Smooth muscle cell (in vitro differentiated cells): ENCODE measurements at regions not wholly inside any gene's neighbourhood (a gene's known extent, or its start where the extent isn't known, plus 50 kb on each side); places are given as distances from the start of the nearest gene placed in this dataset.

Experiments used
- DNase-seq: peaks from one replicate; lab custom pipeline; 2025; ENCODE audit not compliant: unreplicated experiment; lab: John Stamatoyannopoulos, UW
- H2AFZ ChIP-seq: fragments of 200-600 bp; sonication (generic); 2 replicates; pipeline ENCODE4 v1.6.0; 2016; ENCODE audit warnings: antibody characterized with exemption, low read depth, mild to moderate bottlenecking
- H3F3A ChIP-seq: fragments of 200-600 bp; sonication (generic); 2 replicates; pipeline ENCODE4 v1.6.0; 2017; ENCODE audit warnings: antibody characterized with exemption, low read depth
- H3K27ac ChIP-seq: fragments of 200-600 bp; sonication (generic); 2 replicates; pipeline ENCODE4 v1.5.1; 2016; ENCODE audit warnings: low read depth, mild to moderate bottlenecking
- H3K27me3 ChIP-seq: fragments of 200-600 bp; sonication (generic); 2 replicates; pipeline ENCODE4 v1.6.1; 2016; ENCODE audit warnings: low read depth, mild to moderate bottlenecking
- H3K36me3 ChIP-seq: fragments of 200-600 bp; sonication (generic); 2 replicates; pipeline ENCODE4 v1.5.1; 2016; ENCODE audit warnings: low read depth
- H3K4me1 ChIP-seq: fragments of 200-600 bp; sonication (generic); 2 replicates; pipeline ENCODE4 v1.5.1; 2016; ENCODE audit warnings: low read depth
- H3K4me2 ChIP-seq: fragments of 200-600 bp; sonication (generic); 2 replicates; pipeline ENCODE4 v1.6.0; 2016; ENCODE audit warnings: mild to moderate bottlenecking
- H3K4me3 ChIP-seq: fragments of 200-600 bp; sonication (generic); 2 replicates; pipeline ENCODE4 v1.5.1; 2016; ENCODE audit warnings: mild to moderate bottlenecking
- H3K79me2 ChIP-seq: fragments of 200-600 bp; sonication (generic); 2 replicates; pipeline ENCODE4 v1.6.0; 2016; ENCODE audit warnings: low read depth, mild to moderate bottlenecking
- H3K9ac ChIP-seq: fragments of 200-600 bp; sonication (generic); 2 replicates; pipeline ENCODE4 v1.6.0; 2016; ENCODE audit warnings: low read depth
- H3K9me3 ChIP-seq: fragments of 200-600 bp; sonication (generic); replicated peaks from 2 replicates; pipeline ENCODE4 v1.5.1; 2016; ENCODE audit warnings: low read depth
- H4K20me1 ChIP-seq: fragments of 200-600 bp; sonication (generic); 2 replicates; pipeline ENCODE4 v1.6.0; 2016; ENCODE audit warnings: low read depth
- CTCF ChIP-seq: fragments of 200-600 bp; sonication (generic); IDR thresholded peaks from 2 replicates; pipeline ENCODE4 v1.5.1; 2017; ENCODE audit warnings: borderline replicate concordance, mild to moderate bottlenecking, antibody characterized with exemption; ENCODE audit not compliant: insufficient read depth, poor library complexity, severe bottlenecking
- WGBS: methylation state at CpG from one replicate; pipeline ENCODE4 v1.1.7; 2016; ENCODE audit warnings: low lambda C conversion rate; 5-methylcytosine and 5-hydroxymethylcytosine counted together

DNA sequence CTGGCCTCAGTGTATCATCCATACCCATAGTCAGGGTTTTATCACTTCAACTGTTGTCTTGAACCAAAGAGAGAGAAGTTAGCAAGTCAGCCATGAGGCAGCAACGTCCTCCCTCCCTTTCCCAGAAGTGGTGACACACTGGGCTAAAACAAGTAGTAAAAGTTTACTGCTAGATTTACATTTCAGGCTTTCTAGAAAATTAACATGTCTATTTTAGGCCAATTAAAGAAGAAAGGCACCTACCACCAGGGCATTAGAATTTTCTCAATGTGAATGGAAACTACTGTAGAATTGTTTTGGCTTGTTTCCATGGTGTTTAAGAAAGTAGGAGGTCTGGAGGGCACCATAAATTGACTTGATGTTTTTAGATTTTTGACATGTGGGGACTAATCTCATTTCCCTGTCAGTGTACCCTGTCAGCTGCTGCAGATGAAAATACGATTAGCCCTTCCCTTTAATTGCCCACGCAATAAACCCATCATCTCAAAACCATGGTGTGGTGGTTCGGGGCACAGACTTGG is 121.8 kb upstream of the ELL2 start:
- H3K27ac ChIP-seq, result no peak overlapping the region
- DNase-seq, result no peak

DNA sequence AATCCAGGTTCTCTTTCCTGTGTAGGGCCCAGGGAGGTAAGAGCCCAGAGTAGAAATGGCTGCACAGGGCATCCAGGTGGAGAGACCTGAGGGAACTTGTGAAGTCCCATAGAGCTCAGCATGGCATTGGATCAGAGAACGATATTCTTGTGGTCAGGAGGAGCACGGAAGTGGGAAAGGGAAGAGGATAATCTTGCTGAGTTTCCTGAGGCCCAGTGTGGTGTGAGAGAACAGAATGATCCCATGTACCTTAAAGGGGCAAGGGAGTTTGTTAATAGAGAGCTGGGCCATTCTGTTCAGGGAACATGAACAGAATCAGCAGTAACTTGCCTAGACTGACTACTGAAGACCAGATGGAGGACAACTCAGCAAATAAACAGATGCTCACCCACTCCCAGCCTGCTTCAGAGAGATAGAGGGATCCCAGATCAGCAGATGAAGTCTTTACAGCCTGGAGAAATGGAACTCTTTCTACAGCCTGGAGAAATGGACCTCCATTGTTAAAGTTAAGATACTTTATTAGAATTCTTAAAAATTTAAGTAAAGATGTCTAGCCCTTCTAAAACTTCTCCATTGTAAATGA is 119.7 kb upstream of the ELL2 start:
- Histone ChIP-seq H3K36me3 (no peaks in the 10 kb centered on the region), H3K27me3 (peaks cover 15% of the 10 kb centered on the region), H3K79me2 (no peaks in the 10 kb centered on the region), H3K9me3 (no peaks in the 10 kb centered on the region), H3K9ac (no peak overlapping the region), H4K20me1 (no peaks in the 10 kb centered on the region), H3K4me3 (no peak overlapping the region), H3K4me1 (peaks cover 13% of the 10 kb centered on the region), H2AFZ (no peak overlapping the region), H3K27ac (no peak overlapping the region), H3F3A (no peaks in the 10 kb centered on the region), H3K4me2 (no peak overlapping the region)
- no peak for TF ChIP-seq CTCF
- 92% methylated on average over 2 of the region's 2 CpGs for WGBS
- DNase-seq, result no peak

More for the DNA sequence above, 121.8 kb upstream of the ELL2 start:
- Histone ChIP-seq H2AFZ (peak overlapping the region; percentile 21), H4K20me1 (no peaks in the 10 kb centered on the region), H3K27me3 (peaks cover 29% of the 10 kb centered on the region), H3K4me2 (peak overlapping the region; percentile 12), H3K9me3 (no peaks in the 10 kb centered on the region), H3K79me2 (no peaks in the 10 kb centered on the region), H3K9ac (no peak overlapping the region), H3K4me1 (peaks cover 13% of the 10 kb centered on the region), H3K4me3 (no peak overlapping the region), H3K36me3 (no peaks in the 10 kb centered on the region), H3F3A (no peaks in the 10 kb centered on the region)
- no peak for TF ChIP-seq CTCF
- WGBS, result 11% methylated on average over 4 of the region's 4 CpGs

- Histone ChIP-seq H3K4me1 (peaks cover 13% of the 10 kb centered on the region), H3K9ac (no peak overlapping the region), H2AFZ (no peak overlapping the region), H3K4me2 (no peak overlapping the region), H3K9me3 (no peaks in the 10 kb centered on the region), H3K27ac (no peak overlapping the region), H3K36me3 (no peaks in the 10 kb centered on the region), H4K20me1 (no peaks in the 10 kb centered on the region), H3K27me3 (peaks cover 7% of the 10 kb centered on the region), H3K4me3 (no peak overlapping the region), H3F3A (no peaks in the 10 kb centered on the region), H3K79me2 (no peaks in the 10 kb centered on the region)
- DNase-seq, result no peak
- no peak for TF ChIP-seq CTCF
These were observed 118.9 kb upstream of the ELL2 start for GRCh38 chr5:96080557-96080956.

GRCh38 chr5:96079962-96080361 is 118.3 kb upstream of the ELL2 start:
- Histone ChIP-seq H3K4me1 (peaks cover 13% of the 10 kb centered on the region), H3K4me3 (no peak overlapping the region), H3K27ac (peak overlapping the region; percentile 80), H3K79me2 (no peaks in the 10 kb centered on the region), H3F3A (no peaks in the 10 kb centered on the region), H3K36me3 (no peaks in the 10 kb centered on the region), H3K4me2 (no peak overlapping the region), H4K20me1 (no peaks in the 10 kb centered on the region), H3K9ac (peak overlapping the region; percentile 53), H3K9me3 (no peaks in the 10 kb centered on the region), H3K27me3 (peaks cover 1% of the 10 kb centered on the region), H2AFZ (no peak overlapping the region)
- no peak for TF ChIP-seq CTCF
- DNase-seq, result no peak
- WGBS, result 88% methylated on average over 2 of the region's 2 CpGs
